ENCODE measurements at regions not wholly inside any gene's neighbourhood (a gene's known extent, or its start where the extent isn't known, plus 50 kb on each side); places are given as distances from the start of the nearest gene placed in this dataset.
A peak's percentile ranks its signal among the peaks of the same experiment; 100 is the strongest.

DNA sequence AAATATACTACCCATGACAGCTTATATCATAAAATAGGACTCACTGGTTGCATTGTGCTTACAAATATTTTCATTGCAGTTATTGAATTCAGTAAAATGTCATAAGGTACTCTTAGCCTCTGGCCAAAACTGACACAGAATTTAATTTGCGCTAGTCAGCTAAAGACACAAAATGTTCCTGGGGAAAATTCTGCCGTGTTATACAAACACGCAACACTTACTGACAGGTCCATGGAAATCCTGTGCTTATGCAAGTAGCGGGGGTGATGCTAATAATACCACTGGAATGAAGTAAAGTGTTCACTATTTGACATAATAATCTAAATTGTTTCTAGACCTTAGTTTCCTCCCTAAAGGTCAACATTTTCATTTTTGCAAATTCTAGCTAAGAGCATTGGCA, 354.4 kb upstream of the RSPO3 start:
- DNase-seq, result no peak

DNA sequence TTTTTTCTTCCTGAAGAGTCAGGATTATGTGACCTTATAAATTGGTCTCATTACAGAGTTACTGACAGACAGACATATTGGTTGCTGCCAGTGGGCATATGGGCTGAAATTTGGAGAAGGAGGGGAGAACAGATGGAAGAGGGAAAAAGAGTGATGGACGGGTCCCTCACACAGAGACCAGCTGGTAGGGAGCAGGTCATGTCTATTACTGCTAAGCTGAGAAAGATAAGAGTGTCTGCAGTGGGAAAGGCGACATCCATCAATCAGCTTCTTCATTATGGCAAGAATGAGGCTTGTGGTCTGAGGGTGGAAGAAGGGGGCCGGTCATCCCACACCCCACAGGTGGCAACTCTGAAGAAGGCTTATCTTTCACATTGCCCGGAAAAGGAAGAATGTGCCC, 353.8 kb upstream of the RSPO3 start:
- DNase-seq, result no peak

DNA sequence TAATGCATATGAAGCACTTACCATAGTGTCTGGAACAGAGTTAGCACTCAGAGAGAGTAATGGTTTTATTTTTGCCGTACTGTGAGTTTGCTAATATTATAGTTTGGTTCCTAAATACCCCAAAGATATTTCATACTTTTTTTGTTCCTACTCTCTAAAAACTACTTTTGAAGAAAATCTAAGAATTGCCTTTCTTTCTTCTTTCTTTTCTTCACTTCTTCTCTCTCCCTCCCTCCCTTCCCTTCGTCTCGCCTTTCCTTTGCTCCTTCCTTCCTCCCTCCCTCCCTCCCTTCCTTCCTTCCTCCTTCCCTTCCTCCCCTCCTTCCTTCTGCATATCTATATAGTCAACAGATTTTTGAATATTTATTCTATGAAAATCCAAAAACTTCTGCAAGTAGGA, 351.7 kb upstream of the RSPO3 start:
- no peak for DNase-seq

DNA sequence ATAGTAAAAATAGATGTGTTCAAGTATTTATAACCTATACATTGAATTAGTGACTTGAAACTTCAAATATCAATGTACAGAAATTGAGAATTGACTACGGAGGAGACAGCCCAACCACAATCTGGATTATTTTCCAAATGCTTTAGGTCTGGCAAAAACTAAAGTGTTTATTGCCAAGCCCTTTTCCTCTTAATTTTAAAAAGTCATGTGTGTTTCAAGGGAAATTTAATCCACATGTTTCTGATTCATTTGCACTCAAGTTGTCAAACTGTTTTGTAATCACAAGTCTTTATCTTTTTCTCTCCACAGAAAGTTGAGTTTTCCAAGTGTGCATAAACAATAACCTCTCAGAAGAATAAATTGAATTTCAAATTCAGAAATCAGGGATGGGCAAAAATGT, 350.8 kb upstream of the RSPO3 start:
- no peak for DNase-seq

DNA sequence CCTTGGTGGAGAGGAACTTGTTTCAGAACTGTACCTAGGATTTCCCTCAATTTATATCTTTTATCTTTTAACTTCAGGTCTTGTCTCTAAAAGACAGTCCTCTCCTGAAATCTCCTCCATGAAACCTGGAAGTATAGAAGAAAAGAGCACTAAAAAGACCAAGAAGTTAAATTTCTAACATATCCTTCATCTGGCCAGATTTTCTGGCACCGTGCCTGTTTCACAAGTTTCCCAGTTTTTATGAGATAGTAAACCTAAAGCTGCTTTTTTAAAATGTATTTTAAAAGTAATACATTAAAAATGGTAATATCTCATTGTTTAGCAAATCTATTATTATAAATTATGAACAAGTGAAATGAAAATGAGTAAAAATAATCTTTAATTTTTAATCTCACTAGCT, 348.3 kb upstream of the RSPO3 start:
- DNase-seq, result no peak

DNA sequence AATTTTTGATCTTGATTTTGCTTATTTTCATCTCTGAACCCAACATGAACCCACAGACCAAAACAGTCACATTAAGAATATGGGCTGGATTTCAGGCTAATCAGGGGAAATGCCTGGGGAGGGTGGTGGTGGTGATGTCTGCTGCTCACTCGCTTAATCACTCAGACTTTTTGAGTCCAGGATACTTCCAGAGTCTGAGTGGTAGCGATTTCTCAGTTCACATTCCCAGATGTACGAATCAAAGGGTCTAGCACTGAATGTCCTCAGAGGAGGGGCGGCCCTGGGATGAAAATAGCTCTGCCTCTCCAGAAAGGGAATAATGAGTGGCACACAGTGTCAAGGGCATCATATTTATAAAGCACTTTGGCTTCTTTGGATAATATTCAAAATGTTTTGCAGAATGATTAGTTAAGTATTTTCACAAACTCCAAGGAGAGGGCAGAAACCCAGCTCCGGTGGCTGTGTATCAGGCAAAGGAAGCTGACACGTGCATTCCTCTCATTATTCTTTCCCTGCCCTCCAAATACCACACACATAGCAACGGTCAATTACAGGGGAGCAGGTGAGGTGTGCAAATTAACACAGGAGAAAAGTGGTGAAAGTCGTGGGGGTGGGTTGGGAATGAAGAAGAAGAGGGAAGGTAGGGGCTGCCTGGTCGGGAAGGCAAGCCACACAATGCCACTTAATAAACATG, 345.2 kb upstream of the RSPO3 start:
- no peak for DNase-seq

DNA sequence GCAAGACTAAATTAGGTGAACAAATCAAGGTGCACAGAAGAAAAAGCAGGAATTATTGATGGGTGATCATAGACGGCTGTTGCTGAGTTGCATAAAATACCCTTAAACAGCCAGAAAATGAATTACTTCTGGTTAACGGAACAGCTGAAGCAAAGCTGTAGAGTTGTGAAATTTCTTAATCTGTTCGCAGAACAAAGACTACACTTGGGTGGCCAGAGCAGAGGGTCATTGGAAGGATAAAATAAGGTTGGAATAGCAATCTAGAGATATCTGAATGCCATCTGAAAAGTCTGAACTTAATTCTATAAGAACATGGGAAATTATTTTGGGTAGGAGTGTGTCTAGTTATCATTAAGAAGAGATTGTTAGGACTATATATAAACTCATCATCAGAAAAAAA, 339.1 kb upstream of the RSPO3 start:
- DNase-seq, result no peak

DNA sequence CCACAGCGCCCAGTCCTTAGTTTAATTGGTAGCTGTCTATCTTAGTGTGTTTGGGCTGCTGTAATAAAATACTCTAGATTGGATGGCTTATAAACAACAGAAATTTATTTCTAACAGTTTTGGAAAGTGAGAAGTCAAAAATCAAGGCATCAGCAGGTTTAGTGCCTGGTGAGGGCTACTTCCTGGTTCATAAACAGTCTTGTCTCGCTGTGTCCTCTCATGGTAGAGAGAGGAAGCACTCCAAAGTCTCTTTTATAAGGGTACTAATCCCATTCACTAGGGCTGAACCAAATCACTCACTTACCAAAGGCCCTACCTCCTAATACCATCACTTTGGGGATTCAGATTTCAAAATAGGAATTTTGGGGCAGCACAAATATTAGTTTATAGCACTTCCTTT, 336.9 kb upstream of the RSPO3 start:
- no peak for DNase-seq

DNA sequence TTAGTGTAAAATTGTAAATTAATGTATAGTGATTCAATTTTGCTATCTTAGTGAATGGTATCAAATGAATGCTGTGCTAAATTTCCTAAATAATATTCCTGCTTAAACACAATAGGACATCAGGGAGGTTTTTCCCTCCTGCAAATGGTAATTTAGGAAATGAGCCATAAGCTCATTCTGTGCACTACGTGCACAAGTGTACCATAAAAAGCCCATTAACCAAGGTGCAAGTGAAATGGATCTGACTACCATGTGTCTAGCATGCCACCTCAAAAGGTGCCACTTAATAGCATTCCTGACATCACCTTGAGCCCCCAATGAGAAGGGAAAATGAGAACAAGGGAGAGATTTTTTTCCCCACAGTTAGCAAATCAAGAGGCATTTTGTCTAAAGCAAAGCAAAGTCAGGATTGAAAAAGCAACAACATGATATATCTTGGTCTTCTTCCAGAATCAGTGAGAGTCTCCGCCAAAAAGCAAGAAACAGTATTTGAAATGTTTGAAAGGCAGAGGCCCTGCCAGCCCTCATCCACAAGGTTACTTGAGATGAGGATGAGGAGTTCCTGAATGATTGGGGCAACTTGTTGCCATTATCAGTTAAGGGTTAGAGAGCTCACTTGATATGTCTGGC, 334.2 kb upstream of the RSPO3 start:
- DNase-seq, result no peak

DNA sequence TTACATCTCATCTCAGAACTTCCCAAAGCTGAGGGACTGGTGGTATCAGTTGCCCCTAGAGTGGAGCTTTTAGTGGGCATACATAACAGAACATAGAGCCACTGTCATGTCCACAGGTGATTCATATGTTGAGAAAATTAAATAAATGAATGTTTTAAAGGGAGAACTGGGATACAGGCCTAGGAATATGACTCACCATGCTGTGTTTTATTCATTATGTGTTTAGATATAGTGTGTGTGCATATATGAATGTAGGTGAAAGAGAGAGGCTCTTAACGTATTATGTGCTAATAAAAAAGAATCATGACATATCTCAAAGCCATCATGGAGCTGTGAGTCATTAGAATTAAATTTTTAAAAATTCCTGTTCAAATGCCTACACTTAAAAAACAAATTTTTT, 332.2 kb upstream of the RSPO3 start:
- DNase-seq, result no peak

DNA sequence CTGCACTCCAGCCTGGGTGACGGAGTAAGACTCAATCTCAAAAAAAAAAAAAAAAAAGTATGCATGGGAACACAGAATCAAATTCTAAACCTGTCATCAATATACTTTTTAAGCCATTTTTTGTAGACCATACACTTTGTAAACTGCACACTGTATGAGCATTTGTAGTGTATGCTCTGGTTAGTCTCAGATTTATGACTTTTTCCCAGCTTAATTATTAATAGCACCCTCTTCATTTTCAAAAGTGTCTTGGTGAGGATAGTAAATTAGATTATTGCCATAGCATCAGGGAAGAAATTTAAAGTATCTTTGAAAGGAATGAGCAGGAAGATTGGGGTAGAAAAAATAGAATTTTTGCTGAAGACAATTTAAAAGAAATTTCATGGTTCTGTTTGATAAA, 330.8 kb upstream of the RSPO3 start:
- DNase-seq, result no peak

DNA sequence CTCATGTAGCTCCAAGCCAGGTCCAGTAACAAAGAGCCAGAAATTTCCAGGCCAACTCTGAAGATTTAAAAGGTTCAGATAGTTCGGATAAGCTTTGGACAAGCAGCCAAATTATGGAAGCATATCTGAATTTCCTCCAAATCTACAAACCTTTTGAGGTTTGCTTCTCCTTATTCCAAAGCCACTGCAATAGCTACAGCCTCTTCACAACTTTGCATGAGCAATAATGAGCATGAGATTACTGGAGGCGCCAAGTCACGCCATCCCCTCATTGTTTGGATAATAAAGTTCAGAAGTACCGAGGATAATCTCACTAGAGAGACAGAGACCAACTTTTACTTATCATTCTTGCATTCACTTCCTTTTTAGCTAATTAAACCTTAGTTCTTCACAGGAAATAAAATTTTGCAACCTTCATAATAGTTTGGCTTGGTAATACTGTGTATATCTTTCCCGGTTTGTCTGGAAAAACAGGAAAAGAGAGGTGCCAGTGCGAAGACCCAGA, 329.6 kb upstream of the RSPO3 start:
- no peak for DNase-seq

DNA sequence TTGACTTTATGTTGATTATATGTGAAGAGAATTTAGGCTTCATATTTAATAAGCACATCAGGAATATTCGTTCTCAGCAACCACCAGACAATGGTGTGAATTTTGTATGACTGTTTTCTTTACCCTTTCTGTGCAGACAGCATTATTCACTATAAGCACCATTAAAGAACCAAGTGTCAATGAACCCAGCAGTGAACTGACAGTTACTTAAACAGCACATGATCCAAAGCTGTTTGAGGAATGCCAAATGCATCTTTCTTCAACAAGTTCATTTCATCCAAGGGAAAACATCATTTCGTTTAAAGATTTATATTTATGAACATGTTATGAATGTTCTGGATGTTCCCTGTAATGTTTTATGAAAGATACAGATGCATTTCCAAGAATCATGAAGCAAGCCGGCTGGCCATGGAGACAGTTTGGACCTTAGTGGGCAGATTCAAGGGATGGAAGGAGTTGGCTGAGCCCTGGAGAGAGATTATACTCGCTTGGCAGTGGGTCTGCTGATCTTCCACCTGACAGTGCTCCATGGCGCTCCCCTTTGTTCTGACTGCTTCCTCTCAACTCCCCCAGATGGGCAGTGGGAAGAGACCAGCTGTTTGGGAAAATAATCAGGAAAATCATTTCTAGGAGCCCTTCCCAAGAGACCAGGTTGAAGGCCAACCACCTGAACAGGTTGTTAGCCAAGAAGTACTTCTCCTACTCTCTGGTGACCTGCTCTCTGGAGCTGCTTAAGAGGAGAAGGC, 326.0 kb upstream of the RSPO3 start:
- no peak for DNase-seq

DNA sequence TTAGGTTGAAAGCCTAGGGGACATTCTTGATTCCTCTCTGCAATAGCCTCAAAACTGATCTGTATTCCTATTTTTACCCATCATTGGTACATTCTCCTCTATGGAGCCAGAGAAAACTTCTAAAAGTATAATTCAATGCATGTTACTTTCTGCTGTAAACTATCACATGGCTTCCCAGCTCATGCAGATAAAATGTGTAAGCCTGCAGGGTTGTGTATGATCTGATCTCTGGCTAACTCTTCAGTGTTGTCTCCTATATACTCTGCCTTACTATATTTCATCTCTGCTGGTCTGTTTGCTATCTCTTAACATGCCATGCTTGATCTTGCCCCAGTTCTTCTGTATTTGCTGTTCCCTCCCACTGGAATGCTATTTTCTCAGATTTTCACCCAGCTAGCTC, 323.3 kb upstream of the RSPO3 start:
- no peak for DNase-seq

DNA sequence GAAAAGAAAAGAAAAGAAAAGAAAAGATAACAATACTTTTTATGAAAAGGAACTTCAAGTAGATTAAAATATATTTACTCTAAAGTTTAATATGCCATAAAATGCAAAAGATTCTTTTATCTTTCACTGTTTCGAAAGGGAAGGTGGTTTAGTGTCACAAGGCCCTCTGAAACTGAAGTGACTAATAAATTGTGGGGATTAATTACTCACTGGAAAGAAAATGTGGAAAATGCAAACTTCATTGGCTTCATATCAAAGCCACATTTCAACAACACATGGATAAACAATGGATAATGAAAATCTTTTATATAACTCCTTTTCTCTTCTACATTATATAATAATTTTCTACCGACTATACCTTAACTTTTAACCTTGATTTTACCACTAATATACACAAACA, 320.5 kb upstream of the RSPO3 start:
- DNase-seq, result no peak

DNA sequence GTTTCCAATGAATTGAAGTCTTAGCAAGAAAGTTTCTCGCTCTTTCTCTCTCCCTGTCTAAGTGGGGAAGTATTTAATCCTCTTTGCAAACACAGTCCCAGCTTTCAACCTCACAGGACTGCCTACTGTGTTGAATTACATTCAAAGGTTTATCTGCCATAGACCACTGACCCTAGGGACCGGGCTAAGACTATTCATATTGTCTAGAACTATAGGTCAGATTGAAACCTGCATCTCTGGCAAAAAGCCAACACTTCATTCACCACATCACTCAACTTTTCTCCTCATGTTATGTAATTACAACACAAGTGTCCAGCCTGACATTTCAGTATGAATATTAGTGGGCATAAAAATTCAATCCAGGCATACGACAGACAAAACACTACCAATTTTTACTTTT, 314.7 kb upstream of the RSPO3 start:
- no peak for DNase-seq

DNA sequence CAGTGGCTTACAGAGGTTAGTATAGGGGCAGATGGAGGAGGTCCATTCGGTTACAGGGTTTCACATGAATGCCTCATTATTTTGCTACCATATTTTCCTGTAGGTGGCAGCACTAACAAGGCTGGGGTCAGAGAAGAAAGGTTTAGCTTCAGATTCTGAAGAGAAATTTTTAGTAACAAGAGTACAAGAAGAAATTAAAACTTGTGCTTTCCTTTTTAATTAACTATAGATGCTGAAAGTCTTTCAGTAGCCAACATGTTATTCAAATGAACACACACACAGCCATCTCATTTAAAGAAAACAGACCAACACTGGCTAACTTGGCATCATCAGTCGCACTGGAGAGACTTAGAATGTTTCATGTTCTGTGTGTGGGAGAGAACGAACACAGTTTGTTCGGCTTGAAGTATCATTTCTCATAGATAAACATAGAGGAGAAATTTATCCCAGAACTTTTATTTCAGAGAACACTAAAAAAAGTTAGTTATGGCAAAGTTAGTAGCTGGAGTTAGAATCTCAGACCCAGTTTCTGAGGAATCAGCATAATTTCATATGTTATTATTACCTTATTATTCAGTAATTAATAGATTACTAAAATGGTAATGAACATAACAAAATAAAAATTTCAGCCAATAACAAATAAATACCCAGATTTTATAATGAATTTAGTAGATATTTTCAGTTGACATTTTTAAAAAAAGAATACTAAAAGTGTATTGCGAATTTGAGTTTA, 314.0 kb upstream of the RSPO3 start:
- DNase-seq, result peak; percentile 34

DNA sequence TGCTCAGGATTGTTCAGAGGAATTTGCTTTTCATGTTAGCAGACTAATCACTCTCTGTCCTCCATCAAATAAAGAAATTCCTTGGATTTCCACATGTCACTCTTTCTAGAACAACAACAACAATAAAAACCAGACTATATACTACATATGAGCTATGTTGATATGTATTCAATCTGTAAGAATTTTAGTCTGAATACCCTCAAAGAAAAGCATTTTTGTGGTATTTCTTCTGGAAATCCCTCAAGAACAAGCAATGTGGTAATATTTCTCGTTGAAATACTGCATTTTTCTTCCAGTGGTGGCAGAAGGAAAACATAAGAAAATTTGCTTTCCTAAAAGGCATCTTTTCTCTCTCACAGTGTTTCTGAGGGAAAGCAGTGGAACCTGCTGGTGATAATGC, 312.6 kb upstream of the RSPO3 start:
- DNase-seq, result no peak

DNA sequence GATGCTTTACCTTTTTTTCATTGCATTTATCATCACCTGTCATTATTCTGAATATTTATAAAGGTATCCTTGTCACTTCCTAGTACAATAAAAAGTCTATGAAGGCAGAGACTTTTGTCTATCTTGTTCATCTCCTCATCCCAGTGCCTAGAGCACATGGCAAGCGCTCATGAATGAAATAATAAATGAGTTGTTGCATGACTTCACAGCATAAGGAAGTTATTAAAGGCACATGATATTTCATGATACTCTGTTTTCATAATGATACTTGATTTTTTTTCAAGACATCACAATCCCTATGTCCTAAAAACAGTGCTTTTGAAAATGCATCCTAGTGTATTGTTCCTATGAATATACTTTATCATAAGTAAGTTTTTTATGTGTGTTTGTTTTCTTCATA, 310.6 kb upstream of the RSPO3 start:
- no peak for DNase-seq

DNA sequence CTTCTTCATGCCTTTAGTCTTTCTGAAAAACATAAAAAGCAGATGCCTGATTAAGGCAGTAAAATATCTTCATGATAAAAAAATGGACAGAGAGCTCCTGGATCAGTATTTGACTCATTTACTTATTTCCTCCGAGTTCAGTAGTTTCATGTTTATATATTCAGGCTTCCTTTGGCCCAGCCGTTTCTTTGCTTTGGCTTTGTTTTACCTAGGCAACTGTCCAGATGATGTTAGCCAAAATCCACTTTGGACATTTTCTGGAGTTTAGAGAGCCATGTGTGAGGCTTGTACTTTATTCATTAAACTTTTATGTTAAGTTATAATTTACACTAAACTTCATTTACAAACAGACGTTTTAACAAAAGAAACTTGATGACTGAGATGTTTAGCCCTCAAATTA, 307.1 kb upstream of the RSPO3 start:
- no peak for DNase-seq

DNA sequence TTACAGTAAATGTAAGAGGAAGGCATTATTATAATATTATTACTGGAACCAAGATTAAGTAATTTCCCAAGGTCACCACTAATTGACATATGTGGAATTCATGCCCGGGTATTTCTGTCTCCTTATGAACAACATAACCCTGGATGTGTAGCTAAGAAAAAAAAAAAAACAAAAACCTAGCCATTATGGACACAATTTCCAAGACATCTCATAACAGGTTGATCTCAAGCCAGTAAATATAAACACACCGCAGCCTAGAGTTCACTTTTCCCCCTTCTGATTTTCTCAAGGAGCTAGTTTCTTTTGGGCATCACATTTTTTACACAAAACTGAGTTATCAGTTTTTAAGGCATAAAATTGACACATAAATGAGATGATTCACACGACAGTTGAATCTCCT, 306.5 kb upstream of the RSPO3 start:
- DNase-seq, result no peak

DNA sequence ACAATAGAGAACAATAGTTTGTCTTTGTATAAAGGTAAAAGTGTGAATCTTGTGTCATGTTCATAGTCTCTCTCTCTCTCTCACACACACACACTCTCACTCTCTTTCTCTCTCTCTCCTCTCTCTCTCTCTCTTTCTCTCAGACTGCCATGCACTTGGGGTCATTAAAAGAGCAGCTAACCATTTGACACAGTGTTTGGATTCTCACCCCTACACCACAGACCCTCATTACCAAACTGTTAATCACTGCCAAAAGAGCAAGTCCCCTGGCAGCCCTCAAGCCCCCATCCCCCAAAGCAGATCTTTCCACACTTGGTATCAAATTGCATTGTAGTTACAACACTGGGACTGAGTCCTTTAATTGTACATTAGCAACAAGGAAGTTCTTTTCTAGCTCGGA, 305.8 kb upstream of the RSPO3 start:
- no peak for DNase-seq

DNA sequence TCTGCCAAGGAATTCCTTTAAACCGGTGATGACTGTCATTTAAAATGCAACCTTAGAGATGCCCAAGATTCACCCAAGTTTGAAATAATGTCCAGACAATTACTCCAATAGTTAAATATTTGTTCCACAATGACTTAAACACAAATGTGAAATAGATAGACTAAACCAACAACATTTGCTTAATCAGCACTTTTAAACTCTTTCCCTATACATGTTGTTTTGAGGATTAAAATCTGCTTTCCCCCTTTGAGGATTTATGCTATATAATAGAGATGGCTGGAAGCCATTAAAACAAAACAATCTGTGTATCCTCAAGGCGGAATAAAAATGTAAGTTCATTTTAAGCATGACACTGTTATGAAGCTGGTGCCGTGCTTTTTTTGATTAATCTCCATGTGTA, 297.8 kb upstream of the RSPO3 start:
- DNase-seq, result no peak

DNA sequence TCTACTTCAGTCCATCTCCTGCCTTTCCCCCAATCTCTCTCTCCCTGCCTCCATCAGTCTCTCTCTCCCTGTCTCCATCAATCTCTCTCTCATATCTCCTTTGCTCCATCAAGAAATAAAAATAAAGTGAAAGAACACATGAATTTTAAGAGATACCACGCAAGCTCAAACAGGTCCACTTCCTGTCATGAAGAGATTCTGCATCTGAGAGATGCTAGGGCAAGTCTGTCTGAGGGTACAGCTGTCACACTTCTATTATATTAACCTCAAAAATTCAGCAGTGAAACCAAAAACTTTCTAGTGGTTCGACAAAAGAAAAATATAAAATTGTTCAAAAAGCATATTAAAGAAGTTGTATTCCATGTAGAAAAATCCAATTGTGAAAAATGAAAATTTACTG, 296.8 kb upstream of the RSPO3 start:
- no peak for DNase-seq

All from NCI-H1092 treated with DMSO at 0.1 percent for 48 hours (cell line).